GM18867 (cell line): ENCODE measurements at regions not wholly inside any gene's neighbourhood (a gene's known extent, or its start where the extent isn't known, plus 50 kb on each side); places are given as distances from the start of the nearest gene placed in this dataset.

Experiments
- ATAC-seq: cut with Tn5 transposase; IDR thresholded peaks from one replicate; pipeline ENCODE4 v1.9.1; 2021; ENCODE audit warnings: mild to moderate bottlenecking, moderate library complexity; ENCODE audit not compliant: unreplicated experiment

DNA sequence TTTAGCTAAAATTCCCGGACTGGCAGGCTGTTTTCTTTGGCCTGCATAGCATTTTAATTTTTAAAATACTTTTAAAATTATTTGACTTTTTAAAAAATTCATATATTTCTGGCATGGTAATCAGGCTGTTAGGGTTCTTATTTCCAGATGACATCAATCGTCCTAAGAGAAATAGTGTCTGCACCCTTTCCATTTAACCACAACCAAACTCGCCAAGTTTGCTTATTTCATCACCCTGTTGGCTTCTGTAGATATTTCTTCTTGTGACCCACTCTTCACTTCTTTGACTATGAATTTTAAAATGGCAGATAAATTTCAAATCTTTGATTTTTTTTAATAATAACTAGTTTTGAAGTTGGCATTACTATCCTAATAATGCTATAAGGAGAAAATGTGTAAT lies 675.7 kb upstream of the FTMT start:
- no peak for ATAC-seq

DNA sequence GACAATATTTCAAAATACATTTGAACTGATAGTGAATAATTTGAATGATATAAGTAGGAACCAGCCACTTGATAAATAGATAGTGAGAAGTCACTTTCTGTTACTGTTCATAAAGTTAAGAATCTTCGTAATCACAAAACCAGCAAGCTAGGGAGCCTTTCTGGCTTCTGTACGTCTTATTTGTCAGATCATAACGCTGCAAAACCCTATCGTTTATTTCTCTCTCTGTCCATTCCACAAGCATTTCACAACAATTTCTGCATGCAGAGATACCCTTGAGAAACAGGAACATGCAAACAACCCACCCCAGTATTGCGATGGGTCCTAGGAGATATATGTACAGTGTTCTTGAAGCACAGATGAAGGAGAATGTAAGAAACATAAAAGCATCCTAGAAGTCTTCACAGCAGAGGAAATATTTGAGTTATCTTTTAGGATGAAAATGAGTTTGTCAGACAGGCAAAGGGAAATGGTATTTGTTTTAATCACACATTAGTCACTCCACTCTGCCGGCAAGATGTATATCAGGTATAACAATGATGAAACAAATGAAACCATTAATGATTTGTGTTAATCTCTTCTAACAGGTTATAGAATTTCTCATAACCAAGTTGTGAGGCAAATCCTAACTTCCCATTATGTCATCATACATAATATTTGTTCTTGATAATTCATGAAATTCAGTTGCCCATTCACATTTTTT lies 668.7 kb upstream of the FTMT start:
- no peak for ATAC-seq

DNA sequence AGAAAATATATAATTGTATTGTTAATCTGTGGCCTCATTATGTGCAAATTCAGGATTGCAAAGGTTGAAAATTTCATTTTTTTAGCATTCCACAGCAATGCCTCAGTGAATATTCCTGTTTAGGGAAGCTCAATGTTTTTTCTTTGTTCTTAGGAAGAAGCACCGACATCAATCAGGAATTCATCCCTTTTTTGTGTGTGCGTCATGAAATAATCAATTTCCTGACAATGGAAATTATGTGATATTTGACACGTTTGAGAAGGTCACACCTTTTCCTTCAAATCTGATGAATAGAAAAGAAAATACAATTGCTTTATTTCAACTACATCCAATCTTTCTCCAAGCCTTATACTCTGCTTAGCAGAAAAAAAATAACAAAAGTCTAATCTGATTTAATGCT lies 662.8 kb upstream of the FTMT start:
- ATAC-seq, result no peak

DNA sequence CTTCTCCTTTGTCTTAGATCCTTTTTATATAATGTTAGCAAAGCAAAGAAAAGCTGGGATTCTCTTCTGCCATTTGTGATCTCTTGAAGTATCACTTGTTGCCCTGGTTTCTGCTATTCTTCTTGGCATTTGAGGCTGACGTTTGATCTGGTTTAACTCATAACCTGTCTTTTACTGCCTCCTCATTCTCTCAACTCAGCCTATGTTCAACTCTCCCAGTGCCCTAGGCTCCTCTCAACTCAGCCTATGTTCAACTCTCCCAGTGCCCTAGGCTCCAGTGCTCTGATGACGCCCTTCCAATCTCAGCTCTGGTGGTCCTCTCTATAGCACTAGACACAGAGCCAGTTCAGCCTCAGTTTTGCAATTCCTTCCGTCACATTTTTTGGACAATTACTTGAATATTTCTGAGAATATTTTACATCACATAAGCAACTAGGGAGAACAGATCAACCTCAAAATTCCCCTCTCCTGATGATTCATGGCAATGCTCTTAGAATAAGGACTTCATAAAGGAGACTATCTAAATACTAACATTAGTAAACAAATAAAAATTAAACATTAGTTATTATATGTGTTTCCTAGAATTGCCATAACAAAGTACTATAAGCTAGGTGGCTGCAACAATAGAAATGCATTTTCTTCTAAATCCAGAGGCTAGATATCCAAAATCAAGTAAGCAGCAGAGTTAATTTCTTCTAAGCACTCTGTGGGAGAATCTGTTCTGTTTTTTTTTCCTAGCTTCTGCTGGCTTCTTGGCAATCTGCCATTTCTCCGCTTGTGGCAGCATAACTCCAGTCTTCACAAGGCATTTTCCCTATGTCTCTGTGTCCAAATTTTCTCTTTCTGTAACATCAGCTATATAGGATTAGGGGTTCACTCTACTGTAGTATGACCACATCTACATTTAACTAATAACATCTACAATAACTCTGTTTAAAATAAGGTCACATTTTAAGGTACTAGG lies 662.1 kb upstream of the FTMT start:
- ATAC-seq, result no peak

DNA sequence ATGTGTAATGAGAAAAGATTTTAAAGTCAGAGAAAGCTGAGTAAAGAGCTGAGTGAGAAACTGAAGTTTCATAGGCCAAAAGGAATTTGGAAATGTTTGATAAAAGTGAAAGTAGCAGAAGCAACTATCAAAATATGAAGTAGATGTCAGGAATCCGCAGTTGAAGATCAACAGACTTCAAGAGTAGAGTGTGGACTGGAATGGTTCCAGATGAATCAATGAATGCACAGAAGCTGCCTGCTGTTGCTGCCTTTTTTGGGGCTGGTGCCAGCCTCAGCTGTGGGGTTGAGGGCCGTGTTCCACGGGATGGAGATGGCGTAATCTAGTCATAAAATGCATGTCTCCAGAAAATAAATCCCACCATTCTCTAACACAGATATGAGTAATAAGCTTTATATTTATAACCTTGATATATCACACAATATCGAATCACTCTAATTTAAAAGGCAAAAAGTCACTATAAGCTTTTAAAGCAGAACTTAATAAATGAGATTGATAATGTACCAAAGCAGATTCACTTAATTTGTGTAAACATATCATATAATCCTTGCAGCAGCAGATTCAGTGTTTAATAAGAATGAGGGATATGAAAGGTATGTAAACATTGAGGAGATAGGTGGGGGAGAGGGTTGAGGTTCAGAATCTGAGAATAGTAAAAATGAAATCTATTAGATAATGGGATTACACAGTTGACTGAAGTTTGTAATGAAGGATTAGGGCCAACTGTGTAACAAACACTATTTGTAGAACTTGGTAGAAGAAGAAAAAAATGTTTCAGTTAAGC lies 652.3 kb upstream of the FTMT start:
- ATAC-seq, result no peak

DNA sequence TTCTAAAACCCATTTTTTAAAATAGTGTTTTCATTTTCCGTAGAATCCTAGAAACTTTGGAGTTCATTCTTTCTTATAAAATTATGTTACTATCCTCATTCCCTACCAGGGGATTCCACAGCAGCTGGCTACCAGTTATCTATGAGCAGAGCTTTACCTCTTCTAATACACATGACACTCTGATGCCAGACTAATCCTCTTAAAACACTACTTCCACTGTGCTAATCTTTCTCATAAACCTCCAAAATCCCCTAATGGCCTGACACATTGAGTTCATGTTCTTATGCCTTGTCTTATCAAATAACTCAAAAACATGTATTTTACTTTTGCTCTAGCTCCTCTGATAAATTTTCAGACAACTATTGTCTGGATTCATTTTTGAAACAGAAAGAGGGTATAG lies 633.6 kb upstream of the FTMT start:
- ATAC-seq, result no peak

DNA sequence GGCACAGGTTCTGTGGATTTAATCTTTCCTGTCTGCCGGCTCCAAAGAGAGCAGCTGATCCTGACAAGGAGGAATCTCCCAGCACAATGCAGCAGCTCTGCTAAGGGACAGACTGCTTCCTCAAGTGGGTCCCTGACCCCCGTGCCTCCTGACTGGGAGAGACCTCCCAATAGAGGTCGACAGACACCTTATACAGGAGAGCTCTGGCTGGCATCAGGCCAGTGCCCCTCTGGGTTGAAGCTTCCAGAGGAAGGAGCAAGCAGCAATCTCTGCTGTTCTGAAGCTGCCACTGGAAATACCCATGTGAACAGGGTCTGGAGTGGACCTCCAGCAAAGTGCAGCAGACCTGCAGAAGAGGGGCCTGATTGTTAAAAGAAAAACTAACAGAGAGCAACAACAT lies 630.2 kb upstream of the FTMT start:
- no peak for ATAC-seq

DNA sequence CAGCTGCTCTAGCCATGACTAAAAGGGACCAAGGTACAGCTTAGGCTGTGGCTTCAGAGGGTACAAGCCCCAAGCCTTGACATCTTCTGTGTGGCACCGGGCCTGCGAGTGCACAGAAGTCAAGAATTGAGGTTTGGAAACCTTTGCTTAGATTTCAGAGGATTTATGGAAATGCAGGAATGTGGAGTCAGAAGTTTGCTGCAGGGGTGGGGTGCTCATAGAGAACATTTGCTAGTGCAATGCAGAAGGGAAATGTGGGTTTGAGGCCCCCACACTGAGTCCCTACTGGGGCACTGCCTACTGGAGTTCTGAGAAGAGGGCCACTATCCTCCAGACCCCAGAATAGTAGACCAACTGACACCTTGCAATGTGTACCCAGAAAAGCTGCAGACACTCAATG lies 624.9 kb upstream of the FTMT start:
- ATAC-seq, result no peak

DNA sequence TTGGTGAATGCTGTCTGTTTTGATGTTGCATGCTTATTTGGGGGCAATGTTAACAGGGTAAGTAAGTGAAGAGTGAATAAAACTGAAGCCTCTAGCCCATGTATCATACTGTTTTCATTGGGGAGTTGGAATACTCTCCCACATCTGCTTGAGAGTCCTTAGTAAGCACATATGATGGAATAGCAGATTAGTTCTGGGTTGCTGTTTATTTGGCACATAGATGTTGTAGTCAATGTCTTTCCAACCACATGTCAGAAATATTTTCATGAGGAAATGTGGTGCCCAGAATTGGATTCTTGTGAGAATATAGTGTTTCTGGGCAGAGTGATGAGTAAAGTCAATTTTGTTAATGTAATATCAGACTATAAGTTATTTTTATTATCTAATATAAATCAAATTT lies 611.7 kb upstream of the FTMT start:
- ATAC-seq, result no peak

DNA sequence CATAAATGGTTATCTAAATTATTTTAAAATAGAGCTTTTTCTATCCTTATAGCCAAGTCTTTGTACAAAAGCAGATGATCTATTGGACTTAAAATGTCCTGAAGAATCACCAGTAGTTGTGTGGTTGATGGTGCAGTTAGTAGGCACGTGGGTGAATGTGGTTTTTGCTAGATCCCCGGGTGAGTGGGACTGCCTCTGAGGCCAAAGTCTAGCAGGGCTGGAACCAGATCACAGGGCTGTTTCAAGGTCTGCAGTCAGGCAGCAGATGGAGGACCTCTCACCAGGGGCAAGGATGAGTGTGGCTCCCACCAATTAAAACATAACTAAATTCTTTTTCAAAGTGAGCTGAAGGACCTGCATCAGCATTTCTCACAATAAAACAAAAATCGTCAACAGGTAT lies 604.7 kb upstream of the FTMT start:
- ATAC-seq, result no peak

DNA sequence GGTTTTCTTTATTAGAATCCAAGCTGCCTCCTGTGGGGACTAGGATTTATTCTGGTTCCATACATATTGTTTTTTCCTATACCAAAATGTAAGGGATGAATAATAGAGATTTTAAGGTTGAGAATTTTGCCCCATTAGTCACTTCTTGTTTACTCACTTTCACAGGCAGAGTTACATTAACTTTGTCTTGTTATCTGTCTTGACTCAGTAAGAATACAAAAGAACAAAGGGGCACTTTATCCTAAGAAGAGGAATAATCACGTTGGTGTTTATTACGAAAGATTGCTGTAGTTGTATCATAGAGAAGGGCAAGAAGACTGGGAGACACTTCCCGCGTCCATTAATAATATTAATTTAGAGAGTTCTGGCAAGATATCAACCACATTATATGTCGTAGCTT lies 599.7 kb upstream of the FTMT start:
- no peak for ATAC-seq

DNA sequence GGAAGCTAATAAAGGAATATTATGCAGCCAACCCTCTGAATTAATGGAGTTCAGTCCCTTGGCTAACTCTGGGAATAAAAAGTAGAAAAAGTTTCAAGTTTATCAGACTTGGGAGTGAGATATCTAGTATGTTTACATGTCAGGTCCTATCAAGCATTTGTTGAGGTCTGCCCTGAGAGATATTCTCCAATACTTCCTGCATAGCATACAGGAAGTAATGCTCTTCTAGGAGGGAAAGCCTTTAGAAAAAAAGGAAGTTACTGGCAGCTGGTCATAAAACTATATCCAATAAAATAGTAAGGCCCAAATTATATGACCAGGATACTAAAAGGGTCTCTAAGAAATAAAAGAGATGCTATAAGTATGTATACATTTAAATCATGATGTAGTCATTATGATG lies 594.1 kb upstream of the FTMT start:
- ATAC-seq, result no peak

DNA sequence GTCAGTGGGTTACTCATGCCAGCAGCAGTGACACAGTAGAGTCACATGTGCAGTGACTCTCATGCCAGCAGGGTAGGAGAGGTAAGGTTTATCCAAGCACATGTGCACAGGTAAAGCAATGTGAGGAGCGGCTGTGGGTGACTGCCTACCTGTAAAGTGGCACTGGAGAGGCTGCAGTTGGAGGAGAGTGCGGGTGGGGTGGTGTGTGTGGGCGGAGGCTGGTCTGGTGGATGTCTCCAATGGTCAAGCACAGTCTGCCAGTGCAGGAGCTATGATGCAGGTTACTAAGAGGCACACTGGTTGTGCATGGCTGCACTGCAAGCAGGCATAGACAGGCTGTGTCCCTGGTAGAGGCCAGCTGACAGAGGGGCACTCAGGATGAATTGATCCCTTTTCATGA lies 588.2 kb upstream of the FTMT start:
- no peak for ATAC-seq

DNA sequence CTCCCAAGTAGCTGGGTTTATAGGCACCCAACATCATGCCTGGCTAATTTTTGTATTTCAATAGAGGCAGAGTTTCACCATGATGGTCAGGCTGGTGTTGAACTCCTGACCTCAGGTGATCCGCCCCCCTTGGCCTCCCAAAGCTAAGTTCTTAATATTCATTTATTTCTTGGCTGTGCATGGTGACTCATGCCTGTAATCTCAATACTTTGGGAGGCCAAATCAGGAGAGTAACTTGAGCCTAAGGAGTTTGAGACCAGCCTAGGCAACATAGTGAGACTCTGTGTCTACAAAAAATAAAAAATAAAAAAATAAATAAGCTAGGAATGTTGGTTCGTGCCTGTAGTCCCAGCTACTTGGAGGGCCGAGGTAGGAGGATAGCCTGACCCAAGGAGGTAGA lies 587.1 kb upstream of the FTMT start:
- ATAC-seq, result no peak

DNA sequence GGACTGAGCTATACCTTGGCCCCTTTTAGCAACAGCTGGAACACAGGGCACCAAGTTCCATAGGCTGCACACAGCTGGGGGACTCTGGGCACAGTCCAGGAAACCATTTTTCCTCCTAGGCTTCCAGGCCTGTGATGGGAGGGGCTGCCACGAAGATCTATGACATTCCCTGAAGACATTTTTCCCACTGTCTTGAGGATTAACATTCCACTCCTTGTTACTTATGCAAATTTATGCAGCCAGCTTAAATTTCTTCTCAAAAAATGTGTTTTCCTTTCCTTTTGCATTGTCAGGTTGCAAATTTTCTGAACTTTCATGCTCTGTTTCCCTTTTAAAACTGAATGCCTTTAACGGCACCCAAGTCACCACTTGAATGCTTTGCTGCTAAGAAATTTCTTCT lies 580.1 kb upstream of the FTMT start:
- no peak for ATAC-seq

DNA sequence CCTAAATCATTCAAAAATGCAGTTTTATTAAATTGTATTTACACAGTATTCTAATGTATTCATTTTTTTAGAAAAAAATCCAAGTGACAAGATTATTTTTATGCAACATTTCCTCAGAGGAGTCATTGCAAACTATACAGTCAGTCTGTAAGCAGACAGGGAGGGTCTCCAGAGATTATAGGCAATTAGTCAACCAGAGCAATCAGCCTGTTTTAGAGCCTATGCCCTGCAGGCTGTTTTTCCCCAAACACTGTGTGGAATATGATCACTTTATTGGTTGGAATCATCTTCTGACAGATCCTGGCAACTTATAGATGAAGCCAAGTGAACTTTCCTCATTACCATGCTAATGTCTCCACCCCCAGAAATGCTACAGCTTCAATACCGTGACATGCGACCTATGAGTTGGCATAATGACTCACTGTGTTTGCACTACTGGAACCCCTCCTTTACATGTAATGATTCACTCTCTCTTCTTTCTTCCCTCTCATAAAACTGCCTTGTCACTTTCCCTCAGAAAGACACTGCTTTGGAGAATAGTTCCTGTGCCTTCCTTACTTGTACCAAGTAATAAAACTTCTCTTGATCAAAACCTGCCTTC lies 577.7 kb upstream of the FTMT start:
- ATAC-seq, result no peak

DNA sequence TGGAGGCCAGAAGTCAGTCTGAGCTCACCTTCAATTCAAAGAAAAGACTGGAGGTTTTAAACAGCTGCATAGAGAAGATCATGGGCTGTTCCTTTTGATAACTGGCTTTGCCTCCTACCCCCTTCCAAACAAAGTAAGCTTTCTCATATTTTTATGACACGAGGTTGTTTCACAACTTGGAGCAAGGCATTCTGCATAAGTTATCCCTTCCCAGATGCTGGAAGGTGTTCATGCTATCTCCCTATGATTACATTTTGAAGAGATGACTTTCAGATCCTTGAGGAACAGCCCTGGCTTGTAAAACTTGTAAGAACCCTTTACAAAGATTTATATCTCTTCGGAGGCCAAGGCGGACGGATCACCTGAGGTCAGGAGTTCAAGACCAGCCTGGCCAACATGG lies 571.9 kb upstream of the FTMT start:
- no peak for ATAC-seq

DNA sequence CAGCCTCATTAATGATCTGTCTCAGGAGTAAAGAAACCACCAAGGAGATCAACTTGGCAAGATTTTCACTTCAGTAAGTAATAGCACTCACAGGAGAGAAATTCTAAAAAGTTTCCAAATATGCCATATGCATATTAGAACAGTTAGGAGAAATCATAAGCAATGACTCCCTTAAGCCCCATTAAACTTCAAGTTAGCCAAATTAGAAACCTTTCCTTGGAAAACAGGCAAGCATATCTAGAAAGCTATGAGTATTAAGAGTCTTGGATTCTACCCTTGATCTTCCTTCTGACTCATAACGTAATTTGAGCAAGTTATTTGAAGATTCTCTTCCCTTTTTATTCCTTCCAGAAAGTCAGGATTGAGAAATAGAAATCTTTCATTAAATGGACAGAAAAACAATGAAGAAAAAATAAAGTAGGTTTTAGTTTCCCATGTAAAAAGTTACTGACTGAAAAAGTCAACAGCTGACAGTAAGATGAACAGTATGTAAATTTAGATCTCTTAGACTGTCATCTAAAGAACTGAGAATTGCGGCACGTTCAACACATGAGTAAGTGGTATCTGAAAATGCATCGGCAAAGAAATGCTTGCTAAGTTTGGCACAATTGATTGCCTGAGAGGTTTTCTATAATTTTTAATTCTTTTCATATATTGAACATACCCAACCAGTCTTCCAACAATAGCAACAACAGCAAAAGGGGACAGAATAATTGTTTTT lies 565.7 kb upstream of the FTMT start:
- peak; percentile 58 for ATAC-seq

DNA sequence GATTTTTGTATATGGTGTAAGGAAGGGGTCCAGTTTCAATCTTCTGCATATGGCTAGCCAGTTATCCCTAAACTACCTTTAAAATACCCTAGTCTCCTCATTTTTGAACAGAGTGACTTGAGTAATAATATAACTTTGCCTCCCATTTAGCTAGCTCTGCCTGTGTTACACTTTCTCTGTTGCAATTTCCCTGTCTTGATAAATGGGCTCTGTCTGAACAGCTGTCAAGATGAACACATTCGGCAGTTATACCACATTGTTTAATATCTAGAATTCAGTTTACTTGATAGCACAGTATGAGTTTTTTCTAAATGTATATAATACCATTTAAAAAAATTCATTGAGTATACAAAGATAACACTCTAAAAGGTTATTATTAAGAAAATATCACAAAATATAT lies 562.9 kb upstream of the FTMT start:
- no peak for ATAC-seq

DNA sequence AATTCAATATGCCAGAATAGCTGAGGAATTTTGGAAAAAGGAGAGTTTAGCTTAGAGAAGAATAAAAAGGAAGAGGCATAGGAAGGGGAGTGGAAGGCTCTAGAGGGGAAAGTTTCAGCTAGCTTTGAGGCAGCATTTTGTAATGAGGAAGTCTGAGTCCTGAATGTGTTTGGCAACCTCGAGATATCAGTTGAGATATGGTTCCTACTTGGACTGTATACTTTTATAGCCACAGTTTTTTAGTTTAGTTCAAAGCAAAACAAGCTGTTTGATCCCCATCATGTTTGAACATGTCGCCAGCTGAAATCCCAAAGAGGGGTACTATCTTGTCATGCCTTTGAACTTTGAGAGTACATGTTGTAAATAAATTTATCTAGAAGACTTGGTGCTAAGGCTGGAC lies 559.0 kb upstream of the FTMT start:
- ATAC-seq, result no peak

DNA sequence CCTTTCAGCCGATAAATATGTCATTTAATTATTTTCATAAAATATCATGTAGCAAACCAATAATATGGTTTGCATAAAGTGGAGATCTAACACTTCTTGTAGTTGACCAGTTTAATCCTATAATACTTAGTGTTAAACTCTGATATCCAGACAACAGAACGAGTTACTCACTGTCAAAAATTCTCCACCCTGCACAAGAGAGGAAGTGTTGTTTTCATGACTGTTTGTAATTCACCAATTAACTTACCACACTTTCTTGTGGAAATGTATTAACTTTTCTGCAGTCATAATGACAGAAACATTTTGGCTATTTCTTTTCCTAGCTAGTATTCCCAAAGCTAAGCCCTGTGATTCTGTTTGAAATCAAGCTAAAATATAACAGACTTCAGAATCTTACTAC lies 555.3 kb upstream of the FTMT start:
- ATAC-seq, result no peak
